Mammary epithelial cell (primary cell): ENCODE measurements at regions not wholly inside any gene's neighbourhood (a gene's known extent, or its start where the extent isn't known, plus 50 kb on each side); places are given as distances from the start of the nearest gene placed in this dataset.

Experiments used
- CTCF ChIP-seq, 2 donors: IDR thresholded peaks in 1 of 2; conservative IDR thresholded peaks in 1 of 2; 2 replicates each; pipeline ENCODE4 v1.5.1; 2011 to 2012; ENCODE audit warnings: inconsistent platforms in 2 of 2, low read length in 2 of 2, mild to moderate bottlenecking in 2 of 2, control low read depth in 1 of 2, low read depth in 1 of 2; ENCODE audit not compliant: insufficient read depth in 1 of 2; ENCODE audit errors: extremely low read depth in 1 of 2
- EZH2 ChIP-seq: IDR thresholded peaks from 2 replicates; pipeline ENCODE4 v1.6.1; 2012; ENCODE audit warnings: low read length, inconsistent platforms, borderline replicate concordance

- no peak for TF ChIP-seq CTCF (conservative IDR thresholded peaks at IDR 0.05 in 1 of 2, IDR thresholded peaks at IDR 0.05 in 1 of 2; ENCODE audit: extremely low read depth in 1 of 2, insufficient read depth in 1 of 2, low read depth in 1 of 2, low read length in 2 of 2)
- no peak for TF ChIP-seq EZH2
Measured at GRCh38 chr2:147156970-147157369, 687.9 kb upstream of the ACVR2A start.
